HCT116 (cell line): ENCODE measurements at regions not wholly inside any gene's neighbourhood (a gene's known extent, or its start where the extent isn't known, plus 50 kb on each side); places are given as distances from the start of the nearest gene placed in this dataset.
A peak's percentile ranks its signal among the peaks of the same experiment; 100 is the strongest.

Source experiments
- ATAC-seq: fragments of 200-7000 bp; cut with Tn5 transposase; 2 replicates; pipeline ENCODE4 v1.9.1; 2020; ENCODE audit warnings: mild to moderate bottlenecking, moderate library complexity
- BruUV-seq: library from RNA; stranded (reverse); fragments of 400-500 nt; replicated peaks from 2 replicates; lab custom pipeline; 2021; lab: Mats Ljungman, UMichigan
- CTCF ChIA-PET: fragments of 300-600 bp; sonication (Branson Sonifier 250); formaldehyde crosslinking; loops from one replicate; lab custom pipeline; 2021; ENCODE audit warnings: antibody characterized with exemption; lab: Charles Lee
- POLR2A ChIA-PET: fragments of 300-600, 350-600 bp; sonication (Branson Sonifier 250); formaldehyde crosslinking; loops from one replicate; lab custom pipeline; 2021; ENCODE audit warnings: antibody characterized with exemption; lab: Charles Lee
- RAD21 ChIA-PET, 2 experiments: fragments of 300-600 bp; sonication (Branson Sonifier 250); formaldehyde crosslinking; loops; one replicate each; lab custom pipeline; 2023; ENCODE audit warnings: low total read pairs in 2 of 2; ENCODE audit not compliant: uncharacterized antibody in 2 of 2, unreplicated experiment in 2 of 2, low non-redundant PET in 1 of 2; lab: Charles Lee
- DNase-seq: peaks from one replicate; pipeline ENCODE4 v3.0.0-alpha.2; 2010; ENCODE audit warnings: low read depth, low spot score
- H2AFZ ChIP-seq: fragments of 200-600 bp; shearing (Covaris generic), sonication (generic); 2 replicates; pipeline ENCODE4 v1.6.1; 2017; ENCODE audit warnings: low read depth, mixed run types, mixed read lengths, antibody characterized with exemption, low read length; ENCODE audit not compliant: poor library complexity, severe bottlenecking
- H3K27ac ChIP-seq: 2 replicates; pipeline ENCODE4 v1.5.1; 2012; ENCODE audit warnings: low read depth, low read length
- H3K27me3 ChIP-seq: fragments of 200-600 bp; sonication (generic); 2 replicates; pipeline ENCODE4 v1.6.1; 2016; ENCODE audit warnings: mixed run types, low read length, mixed read lengths; ENCODE audit not compliant: insufficient read depth
- H3K36me3 ChIP-seq, 2 experiments: fragments of 200-500 bp in 1 of 2; fragments of 200-600 bp in 1 of 2; sonication (Bioruptor generic) in 1 of 2; sonication (generic) in 1 of 2; 2 replicates each; pipeline versions ENCODE4 v1.5.1 to v1.6.1; 2014 to 2016; ENCODE audit warnings: low read length in 2 of 2, inconsistent platforms in 1 of 2, mixed read lengths in 1 of 2, mixed run types in 1 of 2; ENCODE audit not compliant: insufficient read depth in 2 of 2, control insufficient read depth in 1 of 2
- H3K4me1 ChIP-seq, 2 experiments: fragments of 200-600 bp in 1 of 2; sonication (generic) in 1 of 2; 2 replicates each; pipeline versions ENCODE4 v1.5.1 to v1.6.1; 2012 to 2017; ENCODE audit warnings: low read length in 2 of 2, inconsistent platforms in 1 of 2, mild to moderate bottlenecking in 1 of 2, mixed read lengths in 1 of 2, mixed run types in 1 of 2, moderate library complexity in 1 of 2; ENCODE audit not compliant: insufficient read depth in 2 of 2, control insufficient read depth in 1 of 2
- H3K4me2 ChIP-seq: fragments of 200-600 bp; sonication (generic); 2 replicates; pipeline ENCODE4 v1.6.1; 2017; ENCODE audit warnings: mixed run types, low read length, mixed read lengths
- H3K4me3 ChIP-seq, 2 experiments: fragments of 200-600 bp in 1 of 2; sonication (generic) in 1 of 2; replicated peaks in 1 of 2; 2 replicates each; pipeline ENCODE4 v1.5.1; 2011 to 2016; ENCODE audit warnings: low read length in 2 of 2, control low read depth in 1 of 2, low read depth in 1 of 2, mild to moderate bottlenecking in 1 of 2, mixed read lengths in 1 of 2, mixed run types in 1 of 2
- H3K79me2 ChIP-seq: fragments of 200-600 bp; sonication (generic); 2 replicates; pipeline ENCODE4 v1.6.1; 2017; ENCODE audit warnings: mild to moderate bottlenecking, mixed run types, low read length, moderate library complexity, mixed read lengths; ENCODE audit not compliant: insufficient read depth
- H3K9ac ChIP-seq: fragments of 200-600 bp; sonication (generic); 2 replicates; pipeline ENCODE4 v1.6.1; 2016; ENCODE audit warnings: low read length, mixed read lengths
- H3K9me2 ChIP-seq: fragments of 200-600 bp; sonication (generic), shearing (Covaris generic); 2 replicates; pipeline ENCODE4 v1.6.1; 2017; ENCODE audit warnings: mixed run types, mild to moderate bottlenecking, moderate library complexity; ENCODE audit not compliant: insufficient read depth
- H3K9me3 ChIP-seq, 2 experiments: fragments of 200-500 bp in 1 of 2; fragments of 200-600 bp in 1 of 2; sonication (Bioruptor generic) in 1 of 2; sonication (generic) in 1 of 2; 2 replicates each; pipeline ENCODE4 v1.6.1; 2014 to 2017; ENCODE audit warnings: low read length in 2 of 2, mixed read lengths in 2 of 2, inconsistent platforms in 1 of 2, low read depth in 1 of 2, mild to moderate bottlenecking in 1 of 2, mixed run types in 1 of 2, moderate library complexity in 1 of 2; ENCODE audit not compliant: control insufficient read depth in 1 of 2, insufficient read depth in 1 of 2
- H4K20me1 ChIP-seq: fragments of 200-600 bp; sonication (generic), shearing (Covaris generic); 2 replicates; pipeline ENCODE4 v1.6.1; 2017; ENCODE audit warnings: mixed run types, mild to moderate bottlenecking, moderate library complexity; ENCODE audit not compliant: insufficient read depth
- ATF3 ChIP-seq: IDR thresholded peaks from 2 replicates; pipeline ENCODE4 v1.6.1; 2012
- CEBPB ChIP-seq: IDR thresholded peaks from 2 replicates; pipeline ENCODE4 v1.6.1; 2012; ENCODE audit warnings: low read depth
- ELF1 ChIP-seq: IDR thresholded peaks from 2 replicates; pipeline ENCODE4 v1.6.1; 2012; ENCODE audit warnings: low read depth, borderline replicate concordance
- EZH2phosphoT487 ChIP-seq: fragments of 200-600 bp; IDR thresholded peaks from 2 replicates; pipeline ENCODE4 v1.6.1; 2018; ENCODE audit warnings: antibody characterized with exemption, borderline replicate concordance
- JUND ChIP-seq: IDR thresholded peaks from 2 replicates; pipeline ENCODE4 v1.6.1; 2012
- TCF7L2 ChIP-seq: IDR thresholded peaks from 2 replicates; pipeline ENCODE4 v1.7.0; 2011; ENCODE audit warnings: borderline replicate concordance, inconsistent platforms; ENCODE audit not compliant: insufficient read depth, insufficient read length; ENCODE audit errors: extremely low read depth
- ZFX ChIP-seq: fragments of 450-650 bp; IDR thresholded peaks from 2 replicates; pipeline ENCODE4 v1.6.1; 2017
- intact Hi-C: fragments of 100-400 bp; cut with micrococcal nuclease; formaldehyde crosslinking; loops from 2 replicates; pipeline ENCODE4 v1.10.0; 2022
- TF ChIP-seq, protein P1 (sequence below): IDR thresholded peaks from 2 replicates; pipeline ENCODE4 v1.6.1; 2012; ENCODE audit warnings: low read depth
- TF ChIP-seq, protein P2 (sequence below), 3 experiments: fragments of 200-600 bp in 1 of 3; sonication (generic) in 1 of 3; IDR thresholded peaks in 2 of 3; conservative IDR thresholded peaks in 1 of 3; 2 replicates each; pipeline ENCODE4 v1.5.1; 2012 to 2017; ENCODE audit warnings: low read depth in 2 of 3, low read length in 2 of 3, antibody characterized with exemption in 1 of 3, borderline replicate concordance in 1 of 3, control low read depth in 1 of 3, mild to moderate bottlenecking in 1 of 3, mixed read lengths in 1 of 3, mixed run types in 1 of 3, moderate library complexity in 1 of 3; ENCODE audit not compliant: insufficient read depth in 1 of 3

DNA sequence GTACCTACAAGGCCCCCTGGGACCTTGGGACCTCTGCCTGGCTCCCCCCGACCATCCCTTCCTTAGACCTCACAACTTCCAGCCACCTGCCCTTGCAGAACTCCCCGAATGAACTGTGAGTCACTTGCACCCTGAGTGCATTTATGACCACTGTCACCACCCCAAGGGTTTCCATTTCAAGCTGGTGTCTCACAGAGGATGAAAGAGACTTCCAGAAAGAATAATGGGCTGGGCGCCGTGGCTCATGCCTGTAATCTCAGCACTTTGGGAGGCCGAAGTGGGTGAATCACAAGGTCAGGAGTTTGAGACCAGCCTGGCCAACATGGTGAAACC, 124.5 kb upstream of the CIBAR2 start:
- intact Hi-C loops, result loop anchor here (5.0 to 10.0 kb wide), 2 partner anchors 64 to 302 kb away; no protein-coding TSS in a partner anchor
- H3K27ac ChIP-seq, result peak overlapping the region; percentile 59
- H3K9me2 ChIP-seq, result no peaks in the 10 kb centered on the region
- ATAC-seq (peak; percentile 27), DNase-seq (peak; percentile 67)
- no peaks in the 10 kb centered on the region for H3K9me3 ChIP-seq
- TF ChIP-seq ELF1, result no peak
- no peak for TF ChIP-seq ZFX
- TF ChIP-seq, protein P1, sequence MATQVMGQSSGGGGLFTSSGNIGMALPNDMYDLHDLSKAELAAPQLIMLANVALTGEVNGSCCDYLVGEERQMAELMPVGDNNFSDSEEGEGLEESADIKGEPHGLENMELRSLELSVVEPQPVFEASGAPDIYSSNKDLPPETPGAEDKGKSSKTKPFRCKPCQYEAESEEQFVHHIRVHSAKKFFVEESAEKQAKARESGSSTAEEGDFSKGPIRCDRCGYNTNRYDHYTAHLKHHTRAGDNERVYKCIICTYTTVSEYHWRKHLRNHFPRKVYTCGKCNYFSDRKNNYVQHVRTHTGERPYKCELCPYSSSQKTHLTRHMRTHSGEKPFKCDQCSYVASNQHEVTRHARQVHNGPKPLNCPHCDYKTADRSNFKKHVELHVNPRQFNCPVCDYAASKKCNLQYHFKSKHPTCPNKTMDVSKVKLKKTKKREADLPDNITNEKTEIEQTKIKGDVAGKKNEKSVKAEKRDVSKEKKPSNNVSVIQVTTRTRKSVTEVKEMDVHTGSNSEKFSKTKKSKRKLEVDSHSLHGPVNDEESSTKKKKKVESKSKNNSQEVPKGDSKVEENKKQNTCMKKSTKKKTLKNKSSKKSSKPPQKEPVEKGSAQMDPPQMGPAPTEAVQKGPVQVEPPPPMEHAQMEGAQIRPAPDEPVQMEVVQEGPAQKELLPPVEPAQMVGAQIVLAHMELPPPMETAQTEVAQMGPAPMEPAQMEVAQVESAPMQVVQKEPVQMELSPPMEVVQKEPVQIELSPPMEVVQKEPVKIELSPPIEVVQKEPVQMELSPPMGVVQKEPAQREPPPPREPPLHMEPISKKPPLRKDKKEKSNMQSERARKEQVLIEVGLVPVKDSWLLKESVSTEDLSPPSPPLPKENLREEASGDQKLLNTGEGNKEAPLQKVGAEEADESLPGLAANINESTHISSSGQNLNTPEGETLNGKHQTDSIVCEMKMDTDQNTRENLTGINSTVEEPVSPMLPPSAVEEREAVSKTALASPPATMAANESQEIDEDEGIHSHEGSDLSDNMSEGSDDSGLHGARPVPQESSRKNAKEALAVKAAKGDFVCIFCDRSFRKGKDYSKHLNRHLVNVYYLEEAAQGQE, result no peak
- TF ChIP-seq CEBPB, result no peak
- TF ChIP-seq ATF3, result no peak
- TF ChIP-seq EZH2phosphoT487, result no peak
- TF ChIP-seq JUND, result no peak; the same call in 1 of the 2 replicates
- no peak for TF ChIP-seq TCF7L2
- TF ChIP-seq, protein P2, sequence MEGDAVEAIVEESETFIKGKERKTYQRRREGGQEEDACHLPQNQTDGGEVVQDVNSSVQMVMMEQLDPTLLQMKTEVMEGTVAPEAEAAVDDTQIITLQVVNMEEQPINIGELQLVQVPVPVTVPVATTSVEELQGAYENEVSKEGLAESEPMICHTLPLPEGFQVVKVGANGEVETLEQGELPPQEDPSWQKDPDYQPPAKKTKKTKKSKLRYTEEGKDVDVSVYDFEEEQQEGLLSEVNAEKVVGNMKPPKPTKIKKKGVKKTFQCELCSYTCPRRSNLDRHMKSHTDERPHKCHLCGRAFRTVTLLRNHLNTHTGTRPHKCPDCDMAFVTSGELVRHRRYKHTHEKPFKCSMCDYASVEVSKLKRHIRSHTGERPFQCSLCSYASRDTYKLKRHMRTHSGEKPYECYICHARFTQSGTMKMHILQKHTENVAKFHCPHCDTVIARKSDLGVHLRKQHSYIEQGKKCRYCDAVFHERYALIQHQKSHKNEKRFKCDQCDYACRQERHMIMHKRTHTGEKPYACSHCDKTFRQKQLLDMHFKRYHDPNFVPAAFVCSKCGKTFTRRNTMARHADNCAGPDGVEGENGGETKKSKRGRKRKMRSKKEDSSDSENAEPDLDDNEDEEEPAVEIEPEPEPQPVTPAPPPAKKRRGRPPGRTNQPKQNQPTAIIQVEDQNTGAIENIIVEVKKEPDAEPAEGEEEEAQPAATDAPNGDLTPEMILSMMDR (IDR thresholded peaks at IDR 0.05 in 2 of 3, conservative IDR thresholded peaks at IDR 0.05 in 1 of 3; ENCODE audit: borderline replicate concordance in 1 of 3, insufficient read depth in 1 of 3, low read depth in 2 of 3, low read length in 2 of 3), result no peak
- H3K4me3 ChIP-seq, result peak overlapping the region in 1 of 2 experiments; percentile 14; a peak in 2 of 4 replicates
- no peak overlapping the region for H2AFZ ChIP-seq
- H3K36me3 ChIP-seq, result no peaks in the 10 kb centered on the region
- ChIA-PET CTCF (interaction anchor here (1.0 to 2.8 kb wide), 4 partner anchors 9 to 122 kb away, joined by 3 to 17 read pairs (median 7); no protein-coding TSS in a partner anchor), RAD21 (no interaction called here), POLR2A (no interaction called here)
- no TSS peak for BruUV-seq
- no peak overlapping the region; the same call in 1 of the 2 replicates for H3K9ac ChIP-seq
- H3K4me2 ChIP-seq, result peak overlapping the region; percentile 98
- H3K27me3 ChIP-seq, result no peaks in the 10 kb centered on the region
- H4K20me1 ChIP-seq, result no peaks in the 10 kb centered on the region
- H3K4me1 ChIP-seq, result peaks cover 47 to 77% of the 10 kb centered on the region in 2 experiments
- H3K79me2 ChIP-seq, result peaks cover 4% of the 10 kb centered on the region; the same call in 1 of the 2 replicates
